SK-N-DZ (cell line): ENCODE measurements at regions not wholly inside any gene's neighbourhood (a gene's known extent, or its start where the extent isn't known, plus 50 kb on each side); places are given as distances from the start of the nearest gene placed in this dataset.
"Not testable (repeated sequence)": the region's sequence is repeated elsewhere in the genome, so short reads cannot be mapped to it uniquely, and the experiment has no call there.

Source experiments
- DNase-seq: peaks from one replicate; pipeline ENCODE4 v3.0.0-alpha.2; 2015; ENCODE audit warnings: low spot score

- DNase-seq, result no peak
These were observed 79.3 kb upstream of the ATP8B1 start for GRCh38 chr18:57882465-57882864.

- DNase-seq, result peak; percentile 77
These were observed 78.8 kb upstream of the ATP8B1 start for GRCh38 chr18:57881818-57882413.

GRCh38 chr18:57879924-57880323 is 76.8 kb upstream of the ATP8B1 start:
- DNase-seq, result not testable (repeated sequence)

GRCh38 chr18:57869221-57869620 is 66.1 kb upstream of the ATP8B1 start:
- no peak for DNase-seq

GRCh38 chr18:57866355-57866754 is 63.2 kb upstream of the ATP8B1 start:
- DNase-seq, result no peak

- no peak for DNase-seq
These were observed 61.6 kb upstream of the ATP8B1 start for GRCh38 chr18:57864615-57865121.

GRCh38 chr18:57863706-57864105 is 60.6 kb upstream of the ATP8B1 start:
- no peak for DNase-seq

GRCh38 chr18:57859314-57859713 is 56.2 kb upstream of the ATP8B1 start:
- DNase-seq, result peak; percentile 16

- DNase-seq, result no peak
These were observed 53.6 kb upstream of the ATP8B1 start for GRCh38 chr18:57856557-57857280.

- no peak for DNase-seq
These were observed 53.0 kb upstream of the ATP8B1 start for GRCh38 chr18:57856128-57856527.

- DNase-seq, result no peak
These were observed 52.4 kb upstream of the ATP8B1 start for GRCh38 chr18:57855551-57855950.

- DNase-seq, result no peak
These were observed 51.6 kb upstream of the ATP8B1 start for GRCh38 chr18:57854726-57855125.

- no peak for DNase-seq
These were observed 50.7 kb upstream of the ATP8B1 start for GRCh38 chr18:57853864-57854263.

- DNase-seq, result no peak
These were observed 50.0 kb upstream of the ATP8B1 start for GRCh38 chr18:57853133-57853532.
